ENCODE measurements at regions not wholly inside any gene's neighbourhood (a gene's known extent, or its start where the extent isn't known, plus 50 kb on each side); places are given as distances from the start of the nearest gene placed in this dataset.
A peak's percentile ranks its signal among the peaks of the same experiment; 100 is the strongest.
"Not testable (repeated sequence)": the region's sequence is repeated elsewhere in the genome, so short reads cannot be mapped to it uniquely, and the experiment has no call there.

DNA sequence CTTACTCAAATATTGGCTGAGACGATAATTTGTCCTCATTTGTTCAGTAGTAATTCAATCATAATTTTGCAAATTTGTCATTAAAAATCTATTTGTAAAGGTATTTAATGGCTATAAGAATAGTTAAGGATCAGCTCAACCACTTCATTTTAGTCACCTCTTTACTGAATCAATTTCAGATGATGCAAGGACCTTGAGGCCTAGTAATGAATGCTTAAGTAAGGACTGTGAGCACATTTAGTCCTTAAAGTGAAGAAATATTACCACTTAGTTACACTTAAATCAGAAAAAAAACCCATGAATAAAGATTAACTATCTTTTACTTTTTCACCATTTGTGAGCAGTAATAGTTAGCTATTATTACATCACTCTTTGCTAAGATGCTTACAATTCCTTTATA is 778.9 kb downstream of the CCDC85A start:
- no peak for DNase-seq (ENCODE audit: low spot score)

DNA sequence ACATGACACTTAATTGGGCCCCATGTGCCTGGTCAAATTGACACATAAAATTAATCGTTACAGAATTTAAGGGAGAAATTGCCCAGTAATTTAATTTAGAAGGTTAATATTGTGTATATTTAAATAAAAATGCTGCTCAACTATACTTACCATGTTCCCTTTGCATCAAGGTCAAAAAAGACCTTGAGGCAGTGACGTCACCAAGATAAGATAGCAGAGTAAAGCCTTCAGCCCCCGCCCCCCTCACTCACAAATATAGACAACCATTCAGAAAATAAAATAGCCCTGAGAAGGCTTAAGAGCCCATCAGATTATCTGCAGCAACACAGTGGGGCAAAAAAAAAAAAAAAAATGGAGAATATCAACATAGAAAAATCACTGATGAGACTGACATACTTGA is 785.7 kb downstream of the CCDC85A start:
- no peak for DNase-seq (ENCODE audit: low spot score)

DNA sequence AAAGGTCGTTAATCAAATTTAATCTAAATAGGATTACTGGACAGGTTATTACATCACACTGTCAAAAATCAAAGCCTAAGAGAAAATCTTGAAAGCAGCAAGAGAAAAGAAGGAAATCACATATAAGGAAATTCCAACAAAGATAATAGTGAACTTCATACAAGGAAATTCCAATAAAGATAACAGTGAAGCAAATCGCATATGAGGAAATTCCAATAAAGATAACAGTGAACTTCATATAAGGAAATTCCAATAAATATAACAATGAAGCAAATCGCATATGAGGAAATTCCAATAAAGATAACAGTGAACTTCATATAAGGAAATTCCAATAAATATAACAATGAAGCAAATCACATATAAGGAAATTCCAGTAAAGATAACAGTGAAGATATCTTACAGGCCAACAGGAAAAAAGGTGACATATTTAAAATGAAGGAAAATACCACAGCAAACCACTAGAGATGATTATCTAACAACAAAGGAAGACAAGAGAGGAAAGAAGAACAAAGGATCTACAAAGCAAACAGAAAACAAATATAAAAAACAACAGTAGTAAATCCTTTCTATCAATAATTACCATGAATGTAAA is 787.7 kb downstream of the CCDC85A start:
- no peak for DNase-seq (ENCODE audit: low spot score)

DNA sequence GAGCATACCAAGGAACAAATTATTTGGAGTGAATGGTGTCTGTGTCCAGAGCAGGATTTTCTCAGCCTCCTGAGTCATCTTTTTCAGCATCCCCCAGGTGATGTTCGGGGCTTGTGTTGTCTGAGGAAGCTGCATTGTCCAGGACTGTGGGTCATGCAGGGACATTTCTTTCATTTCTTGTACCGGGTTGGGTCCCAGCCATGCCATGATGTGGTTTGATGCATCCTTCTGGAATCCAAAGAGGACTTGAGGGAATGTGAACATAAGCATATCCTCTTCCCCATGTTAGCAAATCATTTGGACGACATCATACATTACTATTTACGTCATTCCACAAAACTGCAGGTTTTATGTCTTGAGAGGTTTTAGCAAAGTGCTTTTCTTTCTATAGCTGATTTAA is 797.8 kb downstream of the CCDC85A start:
- no peak for DNase-seq (ENCODE audit: low spot score)

DNA sequence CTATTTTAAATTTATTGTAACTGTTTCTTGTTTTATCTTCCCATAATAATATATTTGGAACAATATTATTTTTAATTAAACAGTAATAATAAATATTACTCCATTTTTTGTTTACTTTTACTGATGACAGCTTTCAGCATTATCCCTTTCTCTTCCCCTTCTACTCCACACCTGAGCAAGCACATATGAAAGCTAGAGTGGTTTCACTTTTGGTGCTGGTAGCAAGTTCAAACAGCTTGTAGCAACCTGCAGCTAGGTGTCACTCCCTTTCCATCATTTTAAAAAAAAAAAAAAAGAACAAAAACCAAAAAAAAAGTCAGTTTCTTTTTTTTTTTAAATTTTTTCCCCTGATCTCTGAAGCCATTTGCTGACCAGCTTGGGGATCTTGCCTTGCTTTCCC is 801.8 kb downstream of the CCDC85A start:
- no peak for DNase-seq (ENCODE audit: low spot score)

DNA sequence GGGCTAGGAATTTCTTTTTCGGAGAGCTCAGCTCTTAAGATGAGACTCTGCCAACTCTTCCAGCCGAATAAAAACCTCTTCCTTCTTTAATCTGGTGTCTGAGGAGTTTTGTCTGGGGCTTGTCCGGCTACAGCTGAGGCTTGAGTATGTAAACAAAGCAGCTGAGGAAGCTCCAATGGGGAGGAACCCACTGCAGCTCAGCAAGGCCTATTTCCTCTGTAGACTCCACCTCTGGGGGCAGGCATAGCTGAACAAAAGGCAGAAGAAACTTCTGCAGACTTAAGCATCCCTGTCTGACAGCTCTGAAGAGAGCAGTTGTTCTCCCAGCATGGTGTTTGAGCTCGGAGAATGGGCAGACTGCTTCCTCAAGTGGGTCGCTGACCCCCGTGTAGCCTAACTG is 838.7 kb downstream of the CCDC85A start:
- no peak for DNase-seq (ENCODE audit: low spot score)

DNA sequence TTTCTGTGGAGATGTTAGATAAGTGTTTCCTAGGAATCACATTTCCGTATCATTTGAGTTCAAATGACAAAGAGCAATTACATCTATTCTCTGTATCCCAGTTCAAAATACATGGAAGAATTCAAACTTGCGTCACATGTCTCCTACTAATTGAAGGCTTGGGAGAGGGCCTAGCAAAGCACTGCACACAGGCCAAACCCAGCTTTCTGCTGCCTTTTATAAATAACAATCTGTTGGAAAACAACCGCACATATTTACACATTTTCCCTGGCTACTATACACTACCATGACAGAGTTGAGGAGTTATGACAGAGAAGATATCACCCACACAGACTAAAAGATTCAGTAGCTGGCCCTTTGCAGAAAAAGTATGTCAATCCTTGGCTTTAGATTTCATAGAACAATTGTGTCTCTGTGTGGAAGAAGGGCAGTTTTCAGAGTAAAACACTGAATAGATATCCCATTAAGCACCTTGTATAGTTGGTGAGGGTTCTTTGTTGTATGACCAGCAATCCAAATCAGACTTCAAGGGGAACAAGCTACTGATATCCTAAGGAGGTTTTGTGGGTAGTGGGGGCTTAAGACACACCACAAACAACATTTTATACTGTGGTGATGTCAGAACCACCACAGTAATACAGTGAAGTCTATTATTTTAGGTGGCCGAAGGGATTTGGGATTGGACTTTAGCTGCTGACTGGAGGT is 861.3 kb downstream of the CCDC85A start:
- DNase-seq (ENCODE audit: low spot score) = no peak

DNA sequence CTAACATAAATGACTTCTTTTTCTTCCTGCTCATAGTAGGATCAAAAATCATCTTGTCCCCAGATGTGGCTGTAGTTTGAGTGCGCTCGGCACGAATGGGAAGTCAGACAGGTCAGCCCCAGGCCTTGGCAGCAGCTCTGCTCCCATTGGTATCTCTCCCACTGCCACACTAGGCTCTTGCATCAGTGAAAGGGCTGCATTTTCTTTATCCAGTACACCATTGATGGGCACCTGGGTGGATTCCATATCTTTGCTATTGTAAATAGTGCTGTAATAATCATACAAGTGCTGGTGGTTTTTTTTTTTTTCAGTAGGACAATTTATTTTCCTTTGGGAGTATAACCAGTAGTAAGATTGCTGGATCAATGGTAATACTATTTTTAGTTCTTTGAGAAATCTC is 865.5 kb downstream of the CCDC85A start:
- no peak for DNase-seq (ENCODE audit: low spot score)

DNA sequence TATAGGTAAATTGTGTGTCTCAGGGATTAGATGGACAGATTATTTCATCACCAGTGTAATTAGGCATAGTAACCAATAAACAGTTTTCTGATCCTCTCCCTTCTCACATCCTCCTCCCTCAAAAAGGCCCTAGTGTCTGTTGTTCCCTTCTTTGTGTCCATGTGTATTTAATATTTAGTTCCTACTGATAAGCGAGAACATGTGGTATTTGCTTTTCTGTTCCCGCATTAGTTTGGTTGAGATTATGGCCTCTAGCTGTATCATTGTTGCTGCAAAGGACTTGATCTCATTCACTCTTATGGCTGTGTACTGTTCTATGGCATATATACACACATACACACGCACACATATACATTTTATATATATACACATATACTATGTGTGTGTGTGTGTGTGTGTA is 866.2 kb downstream of the CCDC85A start:
- DNase-seq (ENCODE audit: low spot score) = no peak

DNA sequence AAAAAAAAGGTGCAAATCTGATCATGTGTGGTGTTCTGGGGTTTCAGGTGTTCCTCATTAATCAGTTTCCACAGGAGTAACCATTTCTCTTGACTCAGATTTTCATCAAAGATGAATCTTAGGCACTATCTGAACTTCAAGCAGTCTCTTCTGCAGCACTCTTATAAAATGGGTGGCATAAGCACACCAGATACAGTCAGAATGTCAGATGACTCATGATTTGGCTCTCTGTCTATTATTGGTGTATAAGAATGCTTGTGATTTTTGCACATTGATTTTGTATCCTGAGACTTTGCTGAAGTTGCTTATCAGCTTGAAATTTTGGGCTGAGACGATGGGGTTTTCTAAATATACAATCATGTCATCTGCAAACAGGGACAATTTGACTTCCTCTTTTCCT is 882.5 kb downstream of the CCDC85A start:
- not testable (repeated sequence) for DNase-seq (ENCODE audit: low spot score)

DNA sequence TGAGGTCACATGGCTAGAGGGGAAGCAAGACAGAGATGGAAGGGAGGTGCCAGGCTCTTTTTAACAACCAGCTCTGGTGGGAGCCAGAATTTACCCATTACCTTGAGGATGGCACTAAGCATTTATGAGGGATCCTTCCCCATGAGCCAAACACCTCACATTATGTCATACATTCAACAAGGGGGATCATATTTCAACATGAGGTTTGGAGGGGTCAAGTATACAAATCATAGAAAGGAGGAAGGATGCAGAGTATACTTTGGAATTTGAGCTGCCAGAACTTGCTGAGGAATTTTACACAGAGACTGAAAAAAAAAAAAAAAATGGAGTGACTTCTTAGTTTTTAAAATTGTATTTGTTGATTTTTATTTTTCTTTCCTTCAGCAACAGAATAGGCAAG is 891.4 kb downstream of the CCDC85A start:
- DNase-seq (ENCODE audit: low spot score) = peak; percentile 2

DNA sequence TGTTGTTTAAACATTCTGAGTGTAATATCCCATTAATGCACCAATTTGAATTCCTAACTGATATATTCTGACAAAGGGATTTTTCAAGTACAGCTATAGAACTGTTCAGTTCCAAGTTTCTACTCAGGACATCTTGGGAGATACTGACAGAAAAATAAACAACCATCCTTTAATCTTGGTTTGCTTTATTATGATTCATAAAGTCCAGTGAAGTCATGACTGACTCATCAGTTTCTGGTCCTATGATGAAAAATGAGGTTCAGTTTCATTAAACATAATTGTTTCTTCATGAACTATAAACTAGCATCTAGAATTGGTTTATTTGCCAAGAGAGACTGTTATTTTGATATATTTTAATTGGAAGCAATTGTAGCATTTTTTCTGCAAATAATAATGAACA is 896.2 kb downstream of the CCDC85A start:
- no peak for DNase-seq (ENCODE audit: low spot score)

DNA sequence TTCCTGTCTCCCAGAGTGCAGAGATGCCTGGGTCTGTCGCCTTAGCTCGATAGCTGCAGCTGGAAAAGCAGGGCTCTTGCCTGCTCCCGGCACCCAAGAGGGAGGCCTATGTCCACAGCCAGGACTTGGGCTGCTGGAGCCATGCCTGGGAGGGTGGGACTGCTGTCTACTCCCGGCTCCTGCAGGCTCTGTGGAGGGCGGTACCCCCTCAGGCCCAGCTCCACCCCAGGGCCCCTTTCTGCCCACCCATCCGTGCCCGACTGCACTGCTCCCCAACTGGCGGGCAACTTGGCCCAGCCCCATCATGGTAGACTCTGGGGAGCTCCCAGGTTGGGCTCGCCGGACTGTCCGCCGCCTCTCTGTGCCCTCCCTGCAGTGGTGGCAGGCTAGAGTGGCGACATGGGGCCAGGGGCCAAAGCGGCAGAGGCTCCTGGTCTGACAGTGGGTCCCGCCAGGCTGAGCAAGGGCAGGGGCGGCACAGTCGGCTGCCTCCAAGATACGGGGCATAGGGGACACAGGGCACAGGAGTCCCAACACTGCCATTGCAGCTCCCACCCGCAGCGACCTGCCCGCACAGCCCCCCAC is 901.0 kb downstream of the CCDC85A start:
- DNase-seq (ENCODE audit: low spot score) = no peak

DNA sequence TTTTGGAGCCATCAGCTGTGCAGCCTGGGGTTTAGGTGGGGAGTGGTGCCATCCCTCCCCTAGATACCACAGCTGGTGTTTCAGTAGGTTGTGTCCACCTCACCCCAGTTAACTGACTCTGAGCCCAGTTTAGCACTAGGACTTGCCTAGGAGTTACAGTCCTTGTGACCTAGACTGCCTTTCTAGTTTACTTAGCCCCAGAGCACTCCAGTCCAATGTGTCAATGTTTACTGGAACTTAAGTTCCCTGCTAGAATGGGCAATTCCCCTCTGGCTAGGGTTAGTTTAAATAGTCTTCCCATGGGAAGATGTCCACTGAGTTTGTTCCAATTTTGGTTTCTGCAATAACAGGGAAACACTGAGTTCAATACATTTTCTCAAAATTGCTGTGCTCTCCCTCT is 909.2 kb downstream of the CCDC85A start:
- no peak for DNase-seq (ENCODE audit: low spot score)

DNA sequence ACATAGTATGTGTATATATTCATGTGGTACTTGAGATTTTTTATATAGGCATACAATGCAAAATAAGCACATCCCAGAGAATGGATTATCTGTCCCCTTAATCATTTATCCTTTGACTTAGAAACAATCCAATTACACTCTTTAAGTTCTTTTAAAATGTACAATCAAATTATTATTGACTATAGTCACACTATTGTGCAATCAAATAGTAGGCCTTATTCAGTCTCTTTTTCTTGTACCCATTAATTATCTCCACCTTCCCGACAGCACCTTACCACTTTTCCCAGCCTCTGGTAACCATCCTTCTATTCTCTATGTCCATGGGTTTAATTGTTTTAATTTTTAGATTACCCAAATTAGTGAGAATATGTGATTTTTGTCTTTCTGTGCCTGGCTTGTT is 914.1 kb downstream of the CCDC85A start:
- no peak for DNase-seq (ENCODE audit: low spot score)

DNA sequence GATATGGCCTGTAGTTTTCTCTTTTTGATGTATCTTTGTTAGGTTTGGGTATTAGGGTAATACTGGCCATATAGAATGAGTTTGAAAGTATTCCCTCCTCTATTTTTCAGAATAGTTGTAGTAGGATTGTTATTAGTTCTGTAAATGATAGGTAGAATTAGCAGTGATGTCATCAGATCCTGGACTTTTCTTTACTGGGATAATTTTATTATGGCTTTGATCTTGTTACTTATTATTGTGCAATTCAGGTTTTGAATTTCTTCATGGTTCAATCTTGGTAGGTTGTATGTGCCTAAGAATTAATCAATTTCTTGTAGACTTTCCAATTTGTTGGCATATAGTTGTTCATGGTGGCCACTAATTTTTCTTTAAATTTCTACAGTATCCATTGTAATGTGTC is 916.6 kb downstream of the CCDC85A start:
- no peak for DNase-seq (ENCODE audit: low spot score)

DNA sequence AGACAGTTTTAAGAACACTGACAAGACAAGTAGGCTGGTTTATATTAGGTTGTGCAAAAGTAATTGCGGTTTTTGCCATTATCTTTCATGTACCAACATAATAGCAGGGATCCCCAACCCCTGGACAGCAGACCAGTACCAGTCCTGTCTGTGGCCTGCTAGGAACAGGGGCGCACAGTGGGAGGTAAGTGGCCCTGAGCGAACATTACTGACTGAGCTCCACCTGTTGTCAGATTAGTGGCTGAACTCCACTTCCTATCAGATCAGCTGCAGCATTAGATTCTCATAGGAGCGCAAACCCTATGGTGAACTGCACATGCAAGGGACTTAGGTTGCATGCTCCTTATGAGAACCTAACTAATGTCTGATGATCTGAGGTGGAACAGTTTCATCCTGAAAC is 921.9 kb downstream of the CCDC85A start:
- DNase-seq (ENCODE audit: low spot score) = no peak

DNA sequence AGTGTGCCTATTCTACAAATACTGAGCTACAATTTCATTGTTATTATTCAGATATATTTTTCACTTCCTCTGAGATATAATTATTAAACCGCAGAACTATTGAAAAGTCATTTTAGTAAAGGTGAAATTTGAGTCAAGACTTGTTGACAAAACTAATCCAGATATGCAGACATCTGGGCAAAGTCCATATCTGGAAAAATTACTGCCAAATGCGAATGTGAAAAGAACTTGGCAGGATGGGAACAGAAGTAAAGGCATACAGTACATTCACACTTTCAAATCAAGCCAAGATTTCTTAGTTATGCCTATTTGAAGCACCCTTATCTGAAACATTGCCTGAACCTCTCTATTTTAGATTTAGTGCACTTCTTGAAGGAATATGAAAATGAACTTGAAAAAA is 923.6 kb downstream of the CCDC85A start:
- no peak for DNase-seq (ENCODE audit: low spot score)

DNA sequence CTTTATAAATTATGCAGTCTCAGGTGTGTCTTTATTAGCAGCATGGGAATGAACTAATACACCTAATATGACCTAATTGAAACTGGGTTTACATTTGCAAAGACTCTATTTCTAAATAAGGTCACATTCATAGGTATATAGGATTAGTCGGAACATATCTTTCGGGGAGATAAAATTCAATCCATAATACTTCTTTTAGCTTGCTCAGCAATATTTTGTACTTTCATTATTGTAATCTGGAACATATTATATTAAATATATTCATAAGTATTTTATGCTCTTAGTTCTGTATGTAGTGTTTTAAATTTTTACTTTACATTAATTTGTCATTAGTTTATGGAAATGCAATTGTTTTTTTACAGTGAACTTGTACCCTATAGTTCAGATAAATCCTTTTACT is 927.7 kb downstream of the CCDC85A start:
- DNase-seq (ENCODE audit: low spot score) = no peak

DNA sequence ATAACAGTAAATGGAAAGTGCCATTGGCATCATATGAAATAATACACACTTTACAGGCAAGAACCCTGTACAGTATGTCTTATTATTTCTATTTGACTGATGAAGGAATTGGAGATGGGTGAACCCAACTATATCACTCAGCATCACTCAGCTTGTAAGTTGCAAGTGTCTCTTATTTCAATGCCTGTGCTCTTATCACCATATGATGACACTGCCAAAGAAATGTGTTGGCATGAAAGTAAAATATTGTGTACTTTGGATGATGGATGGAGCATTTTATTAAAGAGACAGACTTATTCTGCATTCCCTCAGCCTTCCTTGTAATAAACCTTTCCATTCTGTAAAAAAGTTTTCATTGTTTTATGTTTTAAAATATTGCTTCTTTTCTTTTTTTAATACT is 927.5 kb upstream of the VRK2 start:
- DNase-seq (ENCODE audit: low spot score) = no peak

DNA sequence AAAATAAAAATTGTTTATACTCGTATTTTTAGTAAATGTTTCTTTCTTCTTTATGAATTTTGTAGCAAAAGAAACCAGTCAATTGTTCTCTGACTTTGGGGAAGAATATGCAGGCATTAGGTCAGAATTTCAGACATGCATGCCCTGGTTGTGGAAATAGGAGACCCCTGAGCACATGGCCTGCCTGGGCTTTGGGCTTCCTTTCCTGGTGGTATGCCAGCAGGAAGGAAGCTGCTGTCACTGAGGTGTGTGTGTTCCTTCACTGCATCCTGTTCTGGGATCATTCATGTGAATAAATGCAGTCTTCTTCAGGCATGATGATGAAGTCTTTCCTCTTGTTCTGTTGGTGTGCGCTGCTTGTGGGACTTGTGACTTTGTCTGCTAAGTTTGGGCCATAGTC is 920.2 kb upstream of the VRK2 start:
- DNase-seq (ENCODE audit: low spot score) = no peak

DNA sequence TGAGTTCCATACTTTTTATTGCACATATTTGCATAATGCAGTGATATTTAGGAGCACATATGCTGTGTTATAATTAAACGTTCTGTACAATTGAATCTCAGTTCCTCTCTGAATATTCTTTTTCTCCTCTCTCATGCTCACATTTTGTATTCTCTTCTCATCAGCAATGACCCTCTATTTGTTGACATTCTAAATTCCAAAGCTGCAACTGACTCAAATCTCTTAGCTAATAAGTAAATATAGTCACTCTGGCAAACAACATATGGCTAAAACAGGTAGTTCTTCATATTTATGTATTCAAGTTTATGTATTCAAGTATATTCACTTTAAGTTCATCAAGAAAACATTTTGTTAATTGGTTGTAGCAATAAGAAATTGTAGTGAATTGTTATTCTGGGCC is 907.4 kb upstream of the VRK2 start:
- DNase-seq (ENCODE audit: low spot score) = no peak

DNA sequence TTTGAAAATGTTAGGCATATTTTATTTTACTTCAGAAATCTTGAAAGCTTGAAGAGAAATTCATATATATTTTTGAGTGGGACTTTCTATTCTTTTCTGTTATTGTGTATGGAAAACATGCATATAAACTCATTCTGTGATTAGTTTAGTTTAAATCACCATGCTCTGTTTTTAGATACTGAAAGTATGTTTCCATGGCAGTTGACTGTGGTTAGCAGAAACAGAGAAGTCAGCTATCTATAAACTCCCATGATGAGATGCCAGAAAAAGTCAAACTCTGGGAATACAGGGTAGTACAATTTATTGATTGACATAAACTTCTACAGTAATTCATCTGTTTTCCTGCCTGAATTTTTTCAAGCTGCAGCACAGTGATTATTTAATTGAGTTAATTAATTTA is 905.3 kb upstream of the VRK2 start:
- DNase-seq (ENCODE audit: low spot score) = peak; percentile 17

DNA sequence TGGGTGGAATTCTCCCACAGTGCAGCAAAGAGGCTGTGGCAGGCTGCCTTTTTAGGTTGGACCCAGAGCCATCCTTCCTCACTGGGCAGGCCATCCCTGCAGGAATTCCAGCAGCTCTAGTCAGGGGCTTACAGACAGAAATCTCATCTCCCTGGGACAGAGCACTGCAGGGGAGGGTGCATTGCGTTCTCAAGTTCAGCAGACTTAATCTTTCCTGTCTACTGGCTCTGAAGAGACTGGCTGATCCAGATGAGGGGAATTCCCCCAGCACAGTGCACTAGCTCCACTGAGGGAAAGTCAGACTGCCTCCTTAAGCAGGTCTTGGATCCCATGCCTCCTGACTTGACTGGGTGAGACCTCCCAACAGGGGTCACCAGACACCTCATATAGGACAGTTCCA is 899.7 kb upstream of the VRK2 start:
- DNase-seq (ENCODE audit: low spot score) = no peak
